Glutamatergic neuron (in vitro differentiated cells): ENCODE measurements at regions not wholly inside any gene's neighbourhood (a gene's known extent, or its start where the extent isn't known, plus 50 kb on each side); places are given as distances from the start of the nearest gene placed in this dataset.

ENCODE experiments used
- DNase-seq: peaks from one replicate; pipeline ENCODE4 v3.0.0; 2022
- H3K27ac Mint-ChIP-seq: one replicate; pipeline ENCODE4 v1.8.0; 2020; ENCODE audit warnings: mild to moderate bottlenecking, mixed read lengths, inconsistent platforms; ENCODE audit not compliant: unreplicated experiment
- H3K27me3 Mint-ChIP-seq: one replicate; pipeline ENCODE4 v1.8.0; 2020; ENCODE audit warnings: mild to moderate bottlenecking, moderate library complexity, mixed read lengths, inconsistent platforms; ENCODE audit not compliant: unreplicated experiment
- H3K36me3 Mint-ChIP-seq: one replicate; pipeline ENCODE4 v1.8.0; 2020; ENCODE audit warnings: mild to moderate bottlenecking, mixed read lengths, inconsistent platforms; ENCODE audit not compliant: unreplicated experiment
- H3K4me1 Mint-ChIP-seq: one replicate; pipeline ENCODE4 v1.8.0; 2020; ENCODE audit warnings: mild to moderate bottlenecking, low read depth, mixed read lengths, inconsistent platforms; ENCODE audit not compliant: unreplicated experiment
- H3K4me3 Mint-ChIP-seq: one replicate; pipeline ENCODE4 v1.8.0; 2020; ENCODE audit warnings: mild to moderate bottlenecking, mixed read lengths, inconsistent platforms; ENCODE audit not compliant: unreplicated experiment
- H3K9me3 Mint-ChIP-seq: one replicate; pipeline ENCODE4 v1.8.0; 2020; ENCODE audit warnings: mild to moderate bottlenecking, moderate library complexity, mixed read lengths, inconsistent platforms; ENCODE audit not compliant: unreplicated experiment
- TF ChIP-seq, protein P1 (sequence below): fragments of 200-600 bp; sonication (generic); IDR thresholded peaks from one replicate; pipeline ENCODE4 v1.5.0; 2021; ENCODE audit not compliant: partially characterized antibody, unreplicated experiment

DNA sequence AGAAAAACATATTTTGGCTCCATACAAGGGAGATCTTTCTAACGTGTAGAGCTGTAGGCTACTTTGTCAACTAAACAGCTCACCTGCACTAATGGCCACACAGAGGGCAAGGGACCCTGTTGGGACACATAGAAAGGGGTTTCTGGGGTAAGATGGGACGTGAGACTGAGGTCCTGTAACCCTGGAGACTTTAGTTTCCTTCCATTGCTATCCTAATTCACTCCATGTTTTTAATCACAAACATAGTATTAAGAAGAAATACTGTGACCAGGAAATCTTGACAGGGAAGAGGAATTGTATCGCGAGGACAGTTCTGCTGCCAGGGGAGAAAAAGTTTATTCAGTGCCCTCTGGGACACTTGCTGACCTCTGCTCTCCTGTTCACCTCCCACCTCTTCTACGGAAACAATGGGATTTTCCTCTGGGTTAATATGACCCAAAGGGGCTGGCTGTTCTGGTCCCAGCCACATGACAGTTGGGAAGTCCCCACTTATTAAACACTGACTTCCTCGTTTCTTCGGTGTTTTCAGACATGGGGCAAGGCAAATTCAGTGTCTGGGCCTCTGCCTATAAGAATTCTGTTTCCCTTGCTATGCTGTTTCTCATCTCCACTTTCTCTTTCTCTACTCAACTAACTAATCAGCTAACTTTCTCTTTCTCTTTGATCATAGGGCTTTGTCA lies 106.9 kb upstream of the SEMA6A start:
- DNase-seq, result no peak
- H3K4me1 Mint-ChIP-seq, result peaks cover 12% of the 10 kb centered on the region

DNA sequence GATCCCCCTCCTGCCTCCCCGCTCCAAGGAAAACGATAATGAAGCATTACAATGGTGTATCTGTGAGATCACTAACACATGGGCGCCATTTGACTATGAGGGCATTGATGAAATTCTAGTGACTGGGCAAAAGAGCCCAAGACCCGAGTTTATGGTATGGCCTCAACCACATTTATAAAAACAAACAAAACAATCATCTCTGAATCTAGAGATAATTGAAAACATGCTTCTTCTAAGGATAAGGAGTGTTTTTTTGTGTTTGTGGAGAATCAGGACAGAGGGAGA lies 100.9 kb upstream of the SEMA6A start:
- H3K4me1 Mint-ChIP-seq, result no peaks in the 10 kb centered on the region
- TF ChIP-seq, protein P1, sequence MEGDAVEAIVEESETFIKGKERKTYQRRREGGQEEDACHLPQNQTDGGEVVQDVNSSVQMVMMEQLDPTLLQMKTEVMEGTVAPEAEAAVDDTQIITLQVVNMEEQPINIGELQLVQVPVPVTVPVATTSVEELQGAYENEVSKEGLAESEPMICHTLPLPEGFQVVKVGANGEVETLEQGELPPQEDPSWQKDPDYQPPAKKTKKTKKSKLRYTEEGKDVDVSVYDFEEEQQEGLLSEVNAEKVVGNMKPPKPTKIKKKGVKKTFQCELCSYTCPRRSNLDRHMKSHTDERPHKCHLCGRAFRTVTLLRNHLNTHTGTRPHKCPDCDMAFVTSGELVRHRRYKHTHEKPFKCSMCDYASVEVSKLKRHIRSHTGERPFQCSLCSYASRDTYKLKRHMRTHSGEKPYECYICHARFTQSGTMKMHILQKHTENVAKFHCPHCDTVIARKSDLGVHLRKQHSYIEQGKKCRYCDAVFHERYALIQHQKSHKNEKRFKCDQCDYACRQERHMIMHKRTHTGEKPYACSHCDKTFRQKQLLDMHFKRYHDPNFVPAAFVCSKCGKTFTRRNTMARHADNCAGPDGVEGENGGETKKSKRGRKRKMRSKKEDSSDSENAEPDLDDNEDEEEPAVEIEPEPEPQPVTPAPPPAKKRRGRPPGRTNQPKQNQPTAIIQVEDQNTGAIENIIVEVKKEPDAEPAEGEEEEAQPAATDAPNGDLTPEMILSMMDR, result no peak
- H3K4me3 Mint-ChIP-seq, result no peak overlapping the region
- peaks cover 2% of the 10 kb centered on the region for H3K9me3 Mint-ChIP-seq
- peaks cover 7% of the 10 kb centered on the region for H3K36me3 Mint-ChIP-seq
- no peaks in the 10 kb centered on the region for H3K27me3 Mint-ChIP-seq
- DNase-seq, result no peak
- no peak overlapping the region for H3K27ac Mint-ChIP-seq

More for the DNA sequence above, 106.9 kb upstream of the SEMA6A start:
- H3K36me3 Mint-ChIP-seq, result peaks cover 7% of the 10 kb centered on the region
- H3K9me3 Mint-ChIP-seq, result peaks cover 4% of the 10 kb centered on the region
- no peak overlapping the region for H3K27ac Mint-ChIP-seq
- TF ChIP-seq, protein P1, result no peak
- no peaks in the 10 kb centered on the region for H3K27me3 Mint-ChIP-seq
- no peak overlapping the region for H3K4me3 Mint-ChIP-seq

DNA sequence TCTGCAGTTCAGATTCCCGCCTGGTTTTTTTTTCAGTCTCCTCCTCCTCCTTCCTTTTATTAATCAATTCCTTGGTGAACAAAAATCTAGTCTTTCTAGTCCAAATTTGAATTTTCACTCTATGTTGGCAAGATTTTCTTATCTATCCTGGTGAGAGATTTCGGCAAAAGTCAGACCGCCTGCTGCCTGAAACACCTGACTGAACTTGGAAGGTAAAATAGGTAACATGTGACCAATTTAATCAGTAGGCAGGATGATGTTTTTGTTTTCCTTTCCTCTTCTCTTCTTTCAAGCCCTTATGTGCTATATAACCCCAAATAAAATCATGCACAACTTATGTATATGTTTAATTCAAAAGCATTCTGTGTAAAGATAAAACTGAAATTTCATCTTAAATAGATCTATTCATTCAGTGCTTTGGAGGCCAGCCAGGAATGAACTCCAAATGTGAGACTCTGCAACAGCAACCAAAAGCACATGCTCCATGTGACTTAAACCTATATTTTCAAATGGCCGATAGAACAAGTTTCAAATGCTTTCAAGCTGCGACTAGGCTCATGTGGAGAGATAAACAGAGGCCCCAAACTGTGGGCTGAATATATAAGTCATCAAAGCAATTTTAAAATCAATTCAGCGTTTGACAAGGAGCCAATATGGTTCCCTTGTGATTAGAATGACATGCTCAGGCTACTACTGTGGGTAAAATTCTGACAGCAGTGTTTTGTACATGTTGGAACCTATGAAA lies 100.4 kb upstream of the SEMA6A start:
- TF ChIP-seq, protein P1, result no peak
- H3K9me3 Mint-ChIP-seq, result peaks cover 2% of the 10 kb centered on the region
- no peaks in the 10 kb centered on the region for H3K4me1 Mint-ChIP-seq
- no peaks in the 10 kb centered on the region for H3K27me3 Mint-ChIP-seq
- no peak overlapping the region for H3K4me3 Mint-ChIP-seq
- peaks cover 1% of the 10 kb centered on the region for H3K36me3 Mint-ChIP-seq
- no peak overlapping the region for H3K27ac Mint-ChIP-seq
- no peak for DNase-seq

DNA sequence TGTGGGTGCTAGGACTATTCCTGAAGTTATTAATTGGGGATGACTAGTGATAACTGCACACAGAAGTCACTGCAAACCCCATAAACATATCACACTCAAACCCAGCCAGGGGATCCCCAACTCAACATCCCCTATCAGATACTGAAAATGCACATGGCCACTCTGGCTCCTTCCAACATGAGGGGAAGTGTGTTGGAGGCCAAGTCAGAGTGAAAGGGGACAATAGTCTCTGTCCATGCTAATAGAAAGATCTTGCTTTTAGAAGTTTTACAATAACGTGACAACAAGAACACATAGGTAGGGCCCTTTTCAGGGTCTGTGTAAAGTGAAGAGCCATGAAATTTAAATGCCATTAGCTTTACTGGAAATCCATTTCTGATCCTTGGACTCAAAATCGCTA lies 98.8 kb upstream of the SEMA6A start:
- Mint-ChIP-seq H3K9me3 (peaks cover under 1% of the 10 kb centered on the region), H3K27ac (no peak overlapping the region), H3K4me1 (no peaks in the 10 kb centered on the region), H3K27me3 (no peaks in the 10 kb centered on the region), H3K4me3 (no peak overlapping the region), H3K36me3 (no peaks in the 10 kb centered on the region)
- TF ChIP-seq, protein P1, result no peak
- DNase-seq, result no peak

DNA sequence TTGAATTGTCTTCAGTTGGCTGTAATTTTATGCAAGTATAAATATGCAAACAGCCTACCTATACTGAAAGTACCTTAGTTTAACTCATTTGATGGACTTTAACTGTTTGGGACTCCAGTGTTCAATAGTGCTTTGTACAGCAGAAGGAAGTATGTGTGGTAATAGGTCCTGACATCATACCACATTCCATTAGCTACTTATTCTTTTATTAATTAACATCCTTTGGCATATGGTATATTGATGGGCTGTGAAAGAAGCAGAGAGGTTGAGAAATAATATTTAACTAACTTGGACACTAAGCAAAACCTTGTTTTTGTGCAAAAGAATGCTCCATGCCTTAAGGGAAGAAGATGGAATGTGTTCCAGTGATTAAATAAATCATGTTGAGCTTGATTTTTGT lies 97.6 kb upstream of the SEMA6A start:
- H3K4me3 Mint-ChIP-seq, result no peak overlapping the region
- H3K27me3 Mint-ChIP-seq, result no peaks in the 10 kb centered on the region
- no peaks in the 10 kb centered on the region for H3K9me3 Mint-ChIP-seq
- TF ChIP-seq, protein P1, result no peak
- no peaks in the 10 kb centered on the region for H3K36me3 Mint-ChIP-seq
- H3K27ac Mint-ChIP-seq, result no peak overlapping the region
- no peaks in the 10 kb centered on the region for H3K4me1 Mint-ChIP-seq
- no peak for DNase-seq
